ENCODE measurements at regions not wholly inside any gene's neighbourhood (a gene's known extent, or its start where the extent isn't known, plus 50 kb on each side); places are given as distances from the start of the nearest gene placed in this dataset.

DNA sequence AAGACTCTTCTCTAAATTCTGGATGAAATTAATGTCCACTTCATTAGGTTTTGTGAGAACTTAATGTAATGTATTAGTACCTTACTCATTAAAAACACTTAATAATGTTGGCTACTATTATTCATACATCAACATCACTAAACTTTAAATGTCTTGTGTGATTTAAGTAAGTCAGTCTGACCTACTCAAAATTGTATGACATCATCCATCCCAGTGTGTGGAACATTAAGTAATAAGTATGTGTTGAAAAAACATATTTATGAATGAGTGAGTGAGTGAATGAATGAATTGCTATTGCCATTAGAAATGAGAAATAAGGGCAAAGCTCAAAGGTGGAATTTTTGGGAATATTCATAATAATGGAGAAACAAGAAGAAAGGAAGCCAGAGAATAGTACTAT, 285.8 kb downstream of the HTR1B start:
- ATAC-seq (no peak), DNase-seq (ENCODE audit: low read depth, low spot score) (no peak)
- Histone ChIP-seq H4K20me1 (ENCODE audit: insufficient read depth) (no peaks in the 10 kb centered on the region), H3K4me3 (replicated peaks in 1 of 2; ENCODE audit: low read depth in 1 of 2, low read length in 2 of 2) (no peak overlapping the region), H3K27ac (ENCODE audit: low read depth, low read length) (no peak overlapping the region), H3K79me2 (ENCODE audit: insufficient read depth, low read length) (no peaks in the 10 kb centered on the region), H3K4me1 (ENCODE audit: control insufficient read depth in 1 of 2, insufficient read depth in 2 of 2, low read length in 2 of 2) (no peaks in the 10 kb centered on the region), H3K9me3 (ENCODE audit: control insufficient read depth in 1 of 2, insufficient read depth in 1 of 2, low read depth in 1 of 2, low read length in 2 of 2) (no peaks in the 10 kb centered on the region), H3K9ac (ENCODE audit: low read length) (no peak overlapping the region), H2AFZ (ENCODE audit: low read depth, low read length, poor library complexity, severe bottlenecking) (no peak overlapping the region), H3K36me3 (ENCODE audit: control insufficient read depth in 1 of 2, insufficient read depth in 2 of 2, low read length in 2 of 2) (no peaks in the 10 kb centered on the region), H3K9me2 (ENCODE audit: insufficient read depth) (no peaks in the 10 kb centered on the region), H3K4me2 (ENCODE audit: low read length) (no peak overlapping the region), H3K27me3 (ENCODE audit: insufficient read depth, low read length) (no peaks in the 10 kb centered on the region)
- intact Hi-C loops (cut with micrococcal nuclease), result no loop called here
- BruUV-seq (replicated peaks), result no TSS peak
- POLR2A ChIA-PET, result no interaction called here
- TF ChIP-seq CEBPB (IDR thresholded peaks at IDR 0.05; ENCODE audit: low read depth) (no peak), CBX3 (IDR thresholded peaks at IDR 0.05; ENCODE audit: low read depth) (no peak), ZNF274 (IDR thresholded peaks at IDR 0.05; ENCODE audit: low read depth, low read length) (no peak), REST (IDR thresholded peaks at IDR 0.05; ENCODE audit: low read depth) (no peak), JUND (IDR thresholded peaks at IDR 0.05) (no peak), SIN3A (IDR thresholded peaks at IDR 0.05; ENCODE audit: low read depth) (no peak), SRF (IDR thresholded peaks at IDR 0.05; ENCODE audit: low read depth) (no peak), FOSL1 (IDR thresholded peaks at IDR 0.05; ENCODE audit: low read depth) (no peak), RAD21 (IDR thresholded peaks at IDR 0.05; ENCODE audit: low read depth) (no peak), EZH2phosphoT487 (IDR thresholded peaks at IDR 0.05; ENCODE audit: borderline replicate concordance) (no peak), EZH2 (IDR thresholded peaks at IDR 0.05) (no peak), POLR2A (IDR thresholded peaks at IDR 0.05; ENCODE audit: borderline replicate concordance, extremely low read depth, insufficient read depth, insufficient read length) (no peak), POLR2AphosphoS5 (IDR thresholded peaks at IDR 0.05; ENCODE audit: low read depth, low read length) (no peak), TCF7L2 (IDR thresholded peaks at IDR 0.05; ENCODE audit: borderline replicate concordance, extremely low read depth, insufficient read depth, insufficient read length) (no peak)
- TF ChIP-seq, protein P1, sequence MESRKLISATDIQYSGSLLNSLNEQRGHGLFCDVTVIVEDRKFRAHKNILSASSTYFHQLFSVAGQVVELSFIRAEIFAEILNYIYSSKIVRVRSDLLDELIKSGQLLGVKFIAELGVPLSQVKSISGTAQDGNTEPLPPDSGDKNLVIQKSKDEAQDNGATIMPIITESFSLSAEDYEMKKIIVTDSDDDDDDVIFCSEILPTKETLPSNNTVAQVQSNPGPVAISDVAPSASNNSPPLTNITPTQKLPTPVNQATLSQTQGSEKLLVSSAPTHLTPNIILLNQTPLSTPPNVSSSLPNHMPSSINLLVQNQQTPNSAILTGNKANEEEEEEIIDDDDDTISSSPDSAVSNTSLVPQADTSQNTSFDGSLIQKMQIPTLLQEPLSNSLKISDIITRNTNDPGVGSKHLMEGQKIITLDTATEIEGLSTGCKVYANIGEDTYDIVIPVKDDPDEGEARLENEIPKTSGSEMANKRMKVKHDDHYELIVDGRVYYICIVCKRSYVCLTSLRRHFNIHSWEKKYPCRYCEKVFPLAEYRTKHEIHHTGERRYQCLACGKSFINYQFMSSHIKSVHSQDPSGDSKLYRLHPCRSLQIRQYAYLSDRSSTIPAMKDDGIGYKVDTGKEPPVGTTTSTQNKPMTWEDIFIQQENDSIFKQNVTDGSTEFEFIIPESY (IDR thresholded peaks at IDR 0.05; ENCODE audit: extremely low read depth, insufficient replicate concordance, low read length), result no peak
- TF ChIP-seq, protein P2, sequence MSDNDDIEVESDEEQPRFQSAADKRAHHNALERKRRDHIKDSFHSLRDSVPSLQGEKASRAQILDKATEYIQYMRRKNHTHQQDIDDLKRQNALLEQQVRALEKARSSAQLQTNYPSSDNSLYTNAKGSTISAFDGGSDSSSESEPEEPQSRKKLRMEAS (IDR thresholded peaks at IDR 0.05), result no peak
- CTCF ChIA-PET, result no interaction called here
- RAD21 ChIA-PET (ENCODE audit: low non-redundant PET in 1 of 2, low total read pairs in 2 of 2, uncharacterized antibody in 2 of 2, unreplicated experiment in 2 of 2), result no interaction called here
